HG02759 (cell line): ENCODE measurements at regions not wholly inside any gene's neighbourhood (a gene's known extent, or its start where the extent isn't known, plus 50 kb on each side); places are given as distances from the start of the nearest gene placed in this dataset.

ENCODE experiments used
- ATAC-seq: cut with Tn5 transposase; IDR thresholded peaks from one replicate; pipeline ENCODE4 v1.9.1; 2021; ENCODE audit warnings: mild to moderate bottlenecking, moderate library complexity; ENCODE audit not compliant: unreplicated experiment

GRCh38 chrY:8656101-8656500 lies 681.2 kb upstream of the TSPY4 start:
- ATAC-seq = no peak

DNA sequence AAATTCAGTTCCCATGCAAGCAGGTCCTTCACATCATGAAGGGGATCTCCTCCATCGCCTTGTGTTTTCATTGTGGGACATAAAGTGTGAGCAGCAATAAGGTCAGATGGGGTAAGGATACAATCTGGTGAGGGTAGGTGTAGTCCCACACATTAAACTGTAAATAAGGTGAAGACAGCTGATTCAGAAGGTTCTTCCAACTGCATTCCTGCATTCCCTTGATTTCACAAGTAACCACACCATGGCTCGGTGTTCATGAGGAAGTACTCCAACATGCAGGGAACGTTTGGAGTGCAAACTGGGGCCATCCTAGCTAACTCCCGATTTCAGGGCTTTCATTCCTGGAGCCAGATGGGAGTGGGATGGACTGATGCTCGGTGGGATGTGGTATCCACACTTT lies 680.7 kb upstream of the TSPY4 start:
- ATAC-seq = no peak

GRCh38 chrY:8659721-8660120 lies 677.5 kb upstream of the TSPY4 start:
- ATAC-seq = no peak

DNA sequence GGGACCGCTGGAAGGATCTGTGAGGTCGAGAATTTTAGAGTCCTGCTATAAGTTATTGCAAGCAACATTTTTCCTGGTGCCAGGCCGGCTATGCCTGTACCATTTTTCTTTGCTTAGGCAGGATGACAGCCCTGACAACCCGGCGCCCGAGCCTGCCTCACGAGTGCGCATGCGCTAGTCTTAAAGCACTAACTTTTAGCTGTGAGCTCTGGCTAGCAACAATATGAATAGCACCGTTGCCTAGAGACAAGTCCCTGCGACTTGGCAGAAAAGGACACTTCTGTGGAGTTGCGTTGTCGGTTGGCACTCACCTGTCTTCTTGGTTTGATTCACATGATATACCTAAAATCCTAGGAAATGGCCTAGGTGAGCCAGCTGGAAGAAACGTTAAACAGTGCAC lies 663.4 kb upstream of the TSPY4 start:
- ATAC-seq = no peak

GRCh38 chrY:8677336-8677935 lies 659.8 kb upstream of the TSPY4 start:
- no peak for ATAC-seq

DNA sequence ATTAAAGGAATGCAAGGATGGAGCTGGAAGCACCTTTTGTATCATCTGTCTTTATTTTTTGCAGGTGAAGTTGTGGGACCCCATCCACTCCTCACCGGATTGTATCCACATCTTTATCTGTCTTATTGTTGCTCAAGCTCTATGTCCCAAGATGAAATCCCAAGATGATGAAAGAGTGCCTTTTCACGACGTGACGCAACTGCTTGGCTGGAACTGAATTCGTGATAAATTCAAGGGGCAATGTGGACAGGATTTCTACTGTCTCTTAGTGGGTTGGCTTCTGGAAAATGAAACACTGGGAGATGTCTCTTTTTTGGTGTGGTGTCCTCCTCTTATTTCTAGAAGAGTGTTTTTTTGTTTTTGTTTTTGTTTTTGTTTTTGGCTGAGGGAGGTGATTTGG lies 650.1 kb upstream of the TSPY4 start:
- ATAC-seq = no peak

- ATAC-seq = no peak
Measured at GRCh38 chrY:8690901-8691685, 646.2 kb upstream of the TSPY4 start.

DNA sequence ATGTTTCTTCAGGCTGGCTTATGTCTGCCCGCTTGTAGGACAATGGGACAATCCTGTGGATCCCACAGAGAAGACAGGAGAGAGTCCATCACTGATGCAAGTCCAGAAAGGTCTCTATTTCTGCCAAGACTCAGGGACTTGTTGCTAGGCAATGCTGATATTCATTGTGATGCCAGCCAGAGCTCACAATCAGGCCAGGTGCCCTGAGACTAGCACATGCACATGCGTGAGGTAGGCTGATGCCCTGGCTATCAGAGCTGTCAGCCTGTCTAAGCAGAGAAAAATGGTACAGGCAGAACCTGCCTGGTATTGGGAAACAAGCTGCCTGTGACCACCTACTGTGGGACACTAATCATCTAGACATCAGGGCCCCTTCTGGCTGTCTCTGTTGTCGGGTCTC lies 638.7 kb upstream of the TSPY4 start:
- no peak for ATAC-seq

- ATAC-seq = no peak
Measured at GRCh38 chrY:8705636-8706300, 631.5 kb upstream of the TSPY4 start.

GRCh38 chrY:8712296-8712695 lies 625.0 kb upstream of the TSPY4 start:
- ATAC-seq = no peak

GRCh38 chrY:8715226-8715625 lies 622.0 kb upstream of the TSPY4 start:
- ATAC-seq = no peak

DNA sequence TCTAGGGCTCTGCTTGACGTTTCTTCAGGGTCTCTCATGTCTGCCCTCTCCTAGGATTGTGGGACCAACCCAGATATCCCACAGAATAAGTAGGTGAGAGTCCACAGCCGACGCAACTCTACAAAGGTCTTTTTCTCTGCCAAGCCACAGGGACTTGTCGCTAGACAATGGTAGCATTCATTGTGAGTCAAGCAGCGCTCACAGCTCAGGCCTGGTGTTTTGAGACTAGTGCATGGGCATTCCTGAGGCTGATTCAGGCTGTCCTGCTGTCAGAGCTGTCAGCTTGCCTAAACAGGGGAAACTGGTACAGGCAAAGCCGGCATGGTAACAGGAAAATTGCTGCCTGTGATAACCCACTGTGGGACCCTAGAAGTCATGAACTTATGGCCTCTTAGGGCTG lies 610.6 kb upstream of the TSPY4 start:
- ATAC-seq = no peak

GRCh38 chrY:8729971-8730370 lies 607.3 kb upstream of the TSPY4 start:
- no peak for ATAC-seq

- ATAC-seq = no peak
Measured at GRCh38 chrY:8741343-8742069, 595.8 kb upstream of the TSPY4 start.

- peak; percentile 42 for ATAC-seq
Measured at GRCh38 chrY:8764184-8764583, 573.1 kb upstream of the TSPY4 start.

- ATAC-seq = no peak
Measured at GRCh38 chrY:8781184-8781890, 555.9 kb upstream of the TSPY4 start.

DNA sequence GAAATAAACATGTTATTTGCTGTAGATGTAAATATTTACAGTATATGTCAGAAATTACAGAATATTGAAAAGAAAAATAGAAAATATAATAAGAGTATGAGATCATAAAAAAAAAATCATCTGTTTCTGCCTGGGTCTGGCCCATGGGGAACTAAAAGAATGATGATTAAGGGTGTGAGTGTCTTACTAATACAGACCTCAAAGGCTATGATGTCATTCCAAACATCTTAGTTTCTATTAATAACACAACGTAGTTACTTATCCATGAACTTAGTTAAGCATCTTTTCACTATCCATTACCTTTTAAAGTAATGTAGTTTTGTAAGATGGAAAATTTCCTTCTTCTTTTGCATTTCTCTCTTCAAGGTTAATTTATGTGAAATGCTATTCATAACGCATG lies 542.7 kb upstream of the TSPY4 start:
- no peak for ATAC-seq

DNA sequence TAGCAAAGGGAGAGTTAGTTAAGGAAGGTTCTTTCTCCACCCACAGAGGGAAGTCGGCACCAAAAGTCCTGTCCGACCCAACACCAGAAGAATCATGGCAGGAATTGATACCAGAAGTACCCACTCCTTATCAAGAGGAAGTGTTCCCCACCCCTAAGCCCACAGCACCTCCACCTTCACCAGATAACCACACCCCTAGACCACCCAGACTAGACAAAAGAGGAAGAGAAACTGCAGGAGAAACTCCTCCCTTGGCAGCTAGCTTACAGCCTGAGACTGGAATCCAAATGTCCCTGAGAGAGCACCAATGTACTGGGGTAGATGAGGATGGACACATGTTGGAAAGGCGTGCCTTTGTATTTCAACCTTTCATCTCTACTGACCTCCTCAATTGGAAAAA lies 532.9 kb upstream of the TSPY4 start:
- ATAC-seq = no peak

GRCh38 chrY:8807648-8808408 lies 529.4 kb upstream of the TSPY4 start:
- ATAC-seq = no peak

GRCh38 chrY:8808611-8809010 lies 528.7 kb upstream of the TSPY4 start:
- no peak for ATAC-seq
